GM12801 (cell line): ENCODE measurements at regions not wholly inside any gene's neighbourhood (a gene's known extent, or its start where the extent isn't known, plus 50 kb on each side); places are given as distances from the start of the nearest gene placed in this dataset.

Experiments
- CTCF ChIP-seq: IDR thresholded peaks from one replicate; pipeline ENCODE4 v1.5.1; 2011; ENCODE audit warnings: control low read depth; ENCODE audit not compliant: insufficient read length; ENCODE audit errors: extremely low read depth

- TF ChIP-seq CTCF: no peak
Observed at GRCh38 chr1:208808301-208808700, 564.1 kb upstream of the PLXNA2 start.

GRCh38 chr1:208809876-208810275 lies 565.7 kb upstream of the PLXNA2 start:
- no peak for TF ChIP-seq CTCF

- TF ChIP-seq CTCF: no peak
Observed at GRCh38 chr1:208818770-208819445, 574.7 kb upstream of the PLXNA2 start.

- TF ChIP-seq CTCF: no peak
Observed at GRCh38 chr1:208820580-208821212, 576.5 kb upstream of the PLXNA2 start.

- TF ChIP-seq CTCF: no peak
Observed at GRCh38 chr1:208821939-208822338, 577.8 kb upstream of the PLXNA2 start.

- TF ChIP-seq CTCF: no peak
Observed at GRCh38 chr1:208825300-208825699, 581.1 kb upstream of the PLXNA2 start.

DNA sequence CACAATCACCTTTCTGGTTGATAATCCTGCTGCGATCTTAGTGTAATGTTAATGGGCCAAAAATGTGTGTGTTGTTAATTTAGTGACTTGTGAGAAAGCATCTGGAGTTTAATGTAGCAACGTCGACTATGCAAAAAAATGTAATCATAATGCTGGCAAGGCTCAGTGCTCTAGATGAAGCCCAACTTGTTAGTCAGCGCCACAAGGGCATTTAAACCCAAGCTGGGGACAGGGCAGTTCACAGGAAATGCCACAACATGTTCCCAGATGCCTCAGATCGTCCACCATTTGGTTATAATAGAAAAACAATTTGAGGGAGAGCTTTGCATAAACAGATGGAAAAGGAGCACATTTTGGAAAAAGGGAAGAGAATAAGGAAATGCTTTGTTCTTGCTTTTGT lies 585.4 kb upstream of the PLXNA2 start:
- TF ChIP-seq CTCF: no peak
